ENCODE measurements at regions not wholly inside any gene's neighbourhood (a gene's known extent, or its start where the extent isn't known, plus 50 kb on each side); places are given as distances from the start of the nearest gene placed in this dataset.

GRCh38 chr20:11807054-11808048 lies 110.3 kb upstream of the BTBD3 start:
- TF ChIP-seq, protein P1, sequence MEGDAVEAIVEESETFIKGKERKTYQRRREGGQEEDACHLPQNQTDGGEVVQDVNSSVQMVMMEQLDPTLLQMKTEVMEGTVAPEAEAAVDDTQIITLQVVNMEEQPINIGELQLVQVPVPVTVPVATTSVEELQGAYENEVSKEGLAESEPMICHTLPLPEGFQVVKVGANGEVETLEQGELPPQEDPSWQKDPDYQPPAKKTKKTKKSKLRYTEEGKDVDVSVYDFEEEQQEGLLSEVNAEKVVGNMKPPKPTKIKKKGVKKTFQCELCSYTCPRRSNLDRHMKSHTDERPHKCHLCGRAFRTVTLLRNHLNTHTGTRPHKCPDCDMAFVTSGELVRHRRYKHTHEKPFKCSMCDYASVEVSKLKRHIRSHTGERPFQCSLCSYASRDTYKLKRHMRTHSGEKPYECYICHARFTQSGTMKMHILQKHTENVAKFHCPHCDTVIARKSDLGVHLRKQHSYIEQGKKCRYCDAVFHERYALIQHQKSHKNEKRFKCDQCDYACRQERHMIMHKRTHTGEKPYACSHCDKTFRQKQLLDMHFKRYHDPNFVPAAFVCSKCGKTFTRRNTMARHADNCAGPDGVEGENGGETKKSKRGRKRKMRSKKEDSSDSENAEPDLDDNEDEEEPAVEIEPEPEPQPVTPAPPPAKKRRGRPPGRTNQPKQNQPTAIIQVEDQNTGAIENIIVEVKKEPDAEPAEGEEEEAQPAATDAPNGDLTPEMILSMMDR (IDR thresholded peaks at IDR 0.05; ENCODE audit: control insufficient read depth, insufficient read depth, low read depth, low read length, missing control alignments): no peak
- H3K4me3 ChIP-seq (ENCODE audit: control insufficient read depth, low read depth, low read length): no peak overlapping the region
- peak; percentile 66 for DNase-seq (ENCODE audit: low read depth)

- DNase-seq (ENCODE audit: low read depth): no peak
- H3K4me3 ChIP-seq (ENCODE audit: control insufficient read depth, low read depth, low read length): no peak overlapping the region
- TF ChIP-seq, protein P1 (IDR thresholded peaks at IDR 0.05; ENCODE audit: control insufficient read depth, insufficient read depth, low read depth, low read length, missing control alignments): no peak
Observed at GRCh38 chr20:11808841-11809240, 108.9 kb upstream of the BTBD3 start.

DNA sequence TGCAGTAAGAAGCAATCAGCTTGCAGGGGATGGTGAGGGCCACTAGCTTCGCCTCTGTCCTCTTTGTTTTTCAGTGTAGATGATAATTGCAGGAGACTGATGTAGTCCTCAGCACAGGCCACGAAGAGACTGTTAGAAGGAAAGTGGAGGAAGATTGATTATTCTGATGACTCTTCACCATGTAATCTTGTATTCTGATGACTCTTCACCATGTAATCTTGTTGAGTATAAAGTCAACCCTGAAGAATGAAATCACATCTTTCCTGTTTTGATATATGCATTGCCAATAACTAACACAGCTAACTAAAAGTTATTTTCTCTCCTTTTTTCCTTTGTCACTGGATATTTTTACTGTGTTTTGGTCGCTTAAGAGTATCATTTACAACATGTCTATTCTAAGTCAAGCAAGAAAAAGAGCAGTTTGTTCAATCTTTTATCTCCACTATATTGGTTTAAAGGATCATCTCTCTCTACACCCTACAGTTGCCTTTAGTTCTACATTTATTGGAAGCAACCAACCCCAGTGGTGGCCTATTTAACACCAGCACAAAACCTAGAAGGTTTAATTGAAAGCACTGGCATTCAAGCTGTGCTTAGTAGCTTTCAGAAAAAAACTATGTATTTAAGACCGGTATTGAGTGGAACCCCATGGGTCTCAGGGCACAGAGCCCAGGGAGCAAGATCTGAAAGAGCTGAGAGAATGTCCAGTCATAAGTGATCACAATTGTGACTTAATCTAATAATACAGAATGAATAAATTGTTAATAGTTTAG lies 107.2 kb upstream of the BTBD3 start:
- no peak overlapping the region for H3K4me3 ChIP-seq (ENCODE audit: control insufficient read depth, low read depth, low read length)
- TF ChIP-seq, protein P1 (IDR thresholded peaks at IDR 0.05; ENCODE audit: control insufficient read depth, insufficient read depth, low read depth, low read length, missing control alignments): no peak
- no peak for DNase-seq (ENCODE audit: low read depth)

- H3K4me3 ChIP-seq (ENCODE audit: control insufficient read depth, low read depth, low read length): no peak overlapping the region
- TF ChIP-seq, protein P1 (IDR thresholded peaks at IDR 0.05; ENCODE audit: control insufficient read depth, insufficient read depth, low read depth, low read length, missing control alignments): no peak
- no peak for DNase-seq (ENCODE audit: low read depth)
Observed at GRCh38 chr20:11813106-11813890, 104.4 kb upstream of the BTBD3 start.

- no peak overlapping the region for H3K4me3 ChIP-seq (ENCODE audit: control insufficient read depth, low read depth, low read length)
- no peak for DNase-seq (ENCODE audit: low read depth)
- TF ChIP-seq, protein P1 (IDR thresholded peaks at IDR 0.05; ENCODE audit: control insufficient read depth, insufficient read depth, low read depth, low read length, missing control alignments): no peak
Observed at GRCh38 chr20:11814267-11814666, 103.4 kb upstream of the BTBD3 start.

DNA sequence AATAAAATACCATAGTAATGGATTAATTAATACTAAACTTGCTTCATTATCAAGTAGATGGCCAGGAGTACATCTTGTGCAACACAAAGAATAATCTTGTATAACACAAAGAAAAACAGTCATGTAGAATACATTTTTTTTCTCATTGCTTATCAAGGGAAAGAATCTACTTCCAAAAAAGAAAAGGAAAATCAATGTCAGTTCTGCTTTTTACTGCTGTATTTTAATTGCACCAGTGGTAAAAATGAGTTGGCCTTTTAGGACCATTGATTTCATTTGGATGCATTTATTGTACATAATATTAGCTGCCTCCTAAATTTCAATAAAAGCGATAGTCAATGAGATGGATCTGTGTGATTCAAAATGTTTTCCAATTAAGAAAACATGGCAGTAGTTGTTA lies 96.9 kb upstream of the BTBD3 start:
- no peak overlapping the region for H3K4me3 ChIP-seq (ENCODE audit: control insufficient read depth, low read depth, low read length)
- DNase-seq (ENCODE audit: low read depth): no peak
- TF ChIP-seq, protein P1 (IDR thresholded peaks at IDR 0.05; ENCODE audit: control insufficient read depth, insufficient read depth, low read depth, low read length, missing control alignments): no peak

Data from AG09309 (cell line).